ENCODE measurements at regions not wholly inside any gene's neighbourhood (a gene's known extent, or its start where the extent isn't known, plus 50 kb on each side); places are given as distances from the start of the nearest gene placed in this dataset.

DNA sequence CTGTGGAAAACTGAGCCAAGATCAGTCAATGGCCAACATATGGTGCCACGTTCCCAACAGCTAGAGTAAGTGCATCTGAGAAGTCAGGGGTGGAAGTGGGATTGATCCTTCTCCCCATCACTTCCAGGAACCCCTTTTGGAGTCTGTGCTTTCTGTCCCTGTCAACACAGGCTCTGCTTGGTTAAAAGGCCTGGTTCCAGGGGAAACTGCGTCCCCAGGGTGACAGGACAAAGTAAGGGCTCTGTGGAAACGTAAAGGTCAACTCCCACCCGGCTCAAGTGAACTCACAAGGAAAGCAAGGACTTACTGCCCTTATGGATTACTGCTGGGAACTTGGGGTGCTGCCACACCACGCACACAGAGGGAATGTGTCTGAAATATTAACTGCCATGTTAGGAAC is 77.5 kb upstream of the GRB10 start:
- TF ChIP-seq, protein P1, sequence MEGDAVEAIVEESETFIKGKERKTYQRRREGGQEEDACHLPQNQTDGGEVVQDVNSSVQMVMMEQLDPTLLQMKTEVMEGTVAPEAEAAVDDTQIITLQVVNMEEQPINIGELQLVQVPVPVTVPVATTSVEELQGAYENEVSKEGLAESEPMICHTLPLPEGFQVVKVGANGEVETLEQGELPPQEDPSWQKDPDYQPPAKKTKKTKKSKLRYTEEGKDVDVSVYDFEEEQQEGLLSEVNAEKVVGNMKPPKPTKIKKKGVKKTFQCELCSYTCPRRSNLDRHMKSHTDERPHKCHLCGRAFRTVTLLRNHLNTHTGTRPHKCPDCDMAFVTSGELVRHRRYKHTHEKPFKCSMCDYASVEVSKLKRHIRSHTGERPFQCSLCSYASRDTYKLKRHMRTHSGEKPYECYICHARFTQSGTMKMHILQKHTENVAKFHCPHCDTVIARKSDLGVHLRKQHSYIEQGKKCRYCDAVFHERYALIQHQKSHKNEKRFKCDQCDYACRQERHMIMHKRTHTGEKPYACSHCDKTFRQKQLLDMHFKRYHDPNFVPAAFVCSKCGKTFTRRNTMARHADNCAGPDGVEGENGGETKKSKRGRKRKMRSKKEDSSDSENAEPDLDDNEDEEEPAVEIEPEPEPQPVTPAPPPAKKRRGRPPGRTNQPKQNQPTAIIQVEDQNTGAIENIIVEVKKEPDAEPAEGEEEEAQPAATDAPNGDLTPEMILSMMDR (IDR thresholded peaks at IDR 0.05; ENCODE audit: poor library complexity) = no peak
- no peak for TF ChIP-seq EZH2 (IDR thresholded peaks at IDR 0.05; ENCODE audit: borderline replicate concordance)
